Neural cell (in vitro differentiated cells): ENCODE measurements at regions not wholly inside any gene's neighbourhood (a gene's known extent, or its start where the extent isn't known, plus 50 kb on each side); places are given as distances from the start of the nearest gene placed in this dataset.

ENCODE experiments used
- H2AFZ ChIP-seq: fragments of 200-600, 300-800 bp; sonication (generic), shearing (Covaris generic); 2 replicates; pipeline ENCODE4 v1.6.0; 2014; ENCODE audit warnings: low read depth, mild to moderate bottlenecking, antibody characterized with exemption, low read length, moderate library complexity
- H3F3A ChIP-seq: fragments of 200-600 bp; shearing (Covaris generic); 2 replicates; pipeline ENCODE4 v1.6.1; 2016; ENCODE audit warnings: mild to moderate bottlenecking, moderate library complexity, mixed read lengths, antibody characterized with exemption, low read length; ENCODE audit not compliant: insufficient read depth, poor library complexity, severe bottlenecking
- H3K27ac ChIP-seq: fragments of 200-600, 300-800 bp; sonication (generic), shearing (Covaris generic); 2 replicates; pipeline ENCODE4 v1.5.1; 2014; ENCODE audit warnings: mild to moderate bottlenecking, low read length, moderate library complexity
- H3K27me3 ChIP-seq: fragments of 300-800, 200-600 bp; sonication (generic), shearing (Covaris generic); 2 replicates; pipeline ENCODE4 v1.6.0; 2014; ENCODE audit warnings: mild to moderate bottlenecking, low read depth, low read length, moderate library complexity; ENCODE audit not compliant: insufficient read depth
- H3K36me3 ChIP-seq: fragments of 300-800, 200-600 bp; sonication (generic), shearing (Covaris generic); 2 replicates; pipeline ENCODE4 v1.5.1; 2014; ENCODE audit warnings: mild to moderate bottlenecking, antibody characterized with exemption, low read length, moderate library complexity; ENCODE audit not compliant: insufficient read depth
- H3K4me2 ChIP-seq: fragments of 300-800, 200-600 bp; sonication (generic), shearing (Covaris generic); 2 replicates; pipeline ENCODE4 v1.6.0; 2014; ENCODE audit warnings: mild to moderate bottlenecking, low read length
- H3K4me3 ChIP-seq: fragments of 300-800, 200-600 bp; sonication (generic), shearing (Covaris generic); 2 replicates; pipeline ENCODE4 v1.5.1; 2014; ENCODE audit warnings: mild to moderate bottlenecking, low read length, moderate library complexity
- H3K79me2 ChIP-seq: fragments of 200-600 bp; shearing (Covaris generic); replicated peaks from 2 replicates; pipeline ENCODE4 v1.6.0; 2014; ENCODE audit warnings: mild to moderate bottlenecking, low read length, moderate library complexity; ENCODE audit not compliant: insufficient read depth
- H3K9ac ChIP-seq: fragments of 300-800, 200-600 bp; sonication (generic), shearing (Covaris generic); 2 replicates; pipeline ENCODE4 v1.6.1; 2016; ENCODE audit warnings: mild to moderate bottlenecking, low read length, mixed read lengths
- H3K9me2 ChIP-seq: fragments of 200-600 bp; shearing (Covaris generic); 2 replicates; pipeline ENCODE4 v1.6.1; 2016; ENCODE audit warnings: mild to moderate bottlenecking, low read length, mixed read lengths; ENCODE audit not compliant: insufficient read depth
- H3K9me3 ChIP-seq: fragments of 200-600, 300-800 bp; sonication (generic), shearing (Covaris generic); 2 replicates; pipeline ENCODE4 v1.6.1; 2016; ENCODE audit warnings: mild to moderate bottlenecking, mixed run types, low read length, moderate library complexity, mixed read lengths
- H4K20me1 ChIP-seq: fragments of 200-600 bp; shearing (Covaris generic); 2 replicates; pipeline ENCODE4 v1.6.1; 2016; ENCODE audit warnings: mild to moderate bottlenecking, mixed run types; ENCODE audit not compliant: insufficient read depth
- CTCF ChIP-seq: fragments of 450-650 bp; IDR thresholded peaks from 2 replicates; pipeline ENCODE4 v1.5.1; 2014; ENCODE audit warnings: antibody characterized with exemption, mild to moderate bottlenecking, moderate library complexity; ENCODE audit not compliant: poor library complexity, severe bottlenecking
- EP300 ChIP-seq: fragments of 450-650 bp; conservative IDR thresholded peaks from 2 replicates; pipeline ENCODE4 v1.6.1; 2014; ENCODE audit warnings: antibody characterized with exemption, mild to moderate bottlenecking, moderate library complexity; ENCODE audit not compliant: poor library complexity, severe bottlenecking
- EZH2 ChIP-seq: fragments of 200-600, 300-800 bp; shearing (Covaris generic), sonication (generic); IDR thresholded peaks from 2 replicates; pipeline ENCODE4 v1.6.1; 2014; ENCODE audit warnings: antibody characterized with exemption, low read length, borderline replicate concordance, mild to moderate bottlenecking; ENCODE audit not compliant: insufficient read depth, poor library complexity, severe bottlenecking
- MXI1 ChIP-seq: fragments of 450-650 bp; conservative IDR thresholded peaks from 2 replicates; pipeline ENCODE4 v1.6.1; 2014; ENCODE audit warnings: antibody characterized with exemption, mild to moderate bottlenecking; ENCODE audit not compliant: poor library complexity, severe bottlenecking
- POLR2AphosphoS5 ChIP-seq: IDR thresholded peaks from 2 replicates; pipeline ENCODE4 v1.6.1; 2012
- RAD21 ChIP-seq: fragments of 450-650 bp; conservative IDR thresholded peaks from 2 replicates; pipeline ENCODE4 v1.6.1; 2014; ENCODE audit warnings: antibody characterized with exemption, mild to moderate bottlenecking, moderate library complexity
- SMC3 ChIP-seq: fragments of 450-650 bp; conservative IDR thresholded peaks from 2 replicates; pipeline ENCODE4 v1.6.1; 2014; ENCODE audit warnings: antibody characterized with exemption, mild to moderate bottlenecking, moderate library complexity; ENCODE audit not compliant: poor library complexity
- TAF1 ChIP-seq: IDR thresholded peaks from 2 replicates; pipeline ENCODE4 v1.6.1; 2012; ENCODE audit warnings: low read depth
- TF ChIP-seq, protein P1 (sequence below): IDR thresholded peaks from 2 replicates; pipeline ENCODE4 v1.6.1; 2012; ENCODE audit warnings: borderline replicate concordance

GRCh38 chr10:35731828-35732227 lies 89.7 kb upstream of the FZD8 start:
- no peaks in the 10 kb centered on the region for H3K79me2 ChIP-seq
- no peaks in the 10 kb centered on the region for H3K9me2 ChIP-seq
- H3K4me2 ChIP-seq: no peak overlapping the region
- H3K36me3 ChIP-seq: no peaks in the 10 kb centered on the region
- no peak overlapping the region for H3K27ac ChIP-seq
- H4K20me1 ChIP-seq: no peaks in the 10 kb centered on the region
- no peak overlapping the region for H3K4me3 ChIP-seq
- H3K9me3 ChIP-seq: no peaks in the 10 kb centered on the region
- no peak overlapping the region for H3K9ac ChIP-seq
- H3F3A ChIP-seq: no peaks in the 10 kb centered on the region
- no peak overlapping the region for H2AFZ ChIP-seq
- H3K27me3 ChIP-seq: no peaks in the 10 kb centered on the region
- TF ChIP-seq POLR2AphosphoS5: no peak
- TF ChIP-seq RAD21: no peak
- TF ChIP-seq EZH2: no peak
- no peak for TF ChIP-seq TAF1
- no peak for TF ChIP-seq CTCF
- TF ChIP-seq SMC3: no peak
- TF ChIP-seq, protein P1, sequence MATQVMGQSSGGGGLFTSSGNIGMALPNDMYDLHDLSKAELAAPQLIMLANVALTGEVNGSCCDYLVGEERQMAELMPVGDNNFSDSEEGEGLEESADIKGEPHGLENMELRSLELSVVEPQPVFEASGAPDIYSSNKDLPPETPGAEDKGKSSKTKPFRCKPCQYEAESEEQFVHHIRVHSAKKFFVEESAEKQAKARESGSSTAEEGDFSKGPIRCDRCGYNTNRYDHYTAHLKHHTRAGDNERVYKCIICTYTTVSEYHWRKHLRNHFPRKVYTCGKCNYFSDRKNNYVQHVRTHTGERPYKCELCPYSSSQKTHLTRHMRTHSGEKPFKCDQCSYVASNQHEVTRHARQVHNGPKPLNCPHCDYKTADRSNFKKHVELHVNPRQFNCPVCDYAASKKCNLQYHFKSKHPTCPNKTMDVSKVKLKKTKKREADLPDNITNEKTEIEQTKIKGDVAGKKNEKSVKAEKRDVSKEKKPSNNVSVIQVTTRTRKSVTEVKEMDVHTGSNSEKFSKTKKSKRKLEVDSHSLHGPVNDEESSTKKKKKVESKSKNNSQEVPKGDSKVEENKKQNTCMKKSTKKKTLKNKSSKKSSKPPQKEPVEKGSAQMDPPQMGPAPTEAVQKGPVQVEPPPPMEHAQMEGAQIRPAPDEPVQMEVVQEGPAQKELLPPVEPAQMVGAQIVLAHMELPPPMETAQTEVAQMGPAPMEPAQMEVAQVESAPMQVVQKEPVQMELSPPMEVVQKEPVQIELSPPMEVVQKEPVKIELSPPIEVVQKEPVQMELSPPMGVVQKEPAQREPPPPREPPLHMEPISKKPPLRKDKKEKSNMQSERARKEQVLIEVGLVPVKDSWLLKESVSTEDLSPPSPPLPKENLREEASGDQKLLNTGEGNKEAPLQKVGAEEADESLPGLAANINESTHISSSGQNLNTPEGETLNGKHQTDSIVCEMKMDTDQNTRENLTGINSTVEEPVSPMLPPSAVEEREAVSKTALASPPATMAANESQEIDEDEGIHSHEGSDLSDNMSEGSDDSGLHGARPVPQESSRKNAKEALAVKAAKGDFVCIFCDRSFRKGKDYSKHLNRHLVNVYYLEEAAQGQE: no peak
- TF ChIP-seq EP300: no peak
- no peak for TF ChIP-seq MXI1

- no peaks in the 10 kb centered on the region for H3K36me3 ChIP-seq
- TF ChIP-seq, protein P1: no peak
- no peaks in the 10 kb centered on the region for H4K20me1 ChIP-seq
- no peak overlapping the region for H3K4me3 ChIP-seq
- no peaks in the 10 kb centered on the region for H3K27me3 ChIP-seq
- H3F3A ChIP-seq: no peaks in the 10 kb centered on the region
- no peak overlapping the region for H3K27ac ChIP-seq
- H3K4me2 ChIP-seq: no peak overlapping the region
- H3K9me2 ChIP-seq: no peaks in the 10 kb centered on the region
- no peaks in the 10 kb centered on the region for H3K9me3 ChIP-seq
- H3K79me2 ChIP-seq: no peaks in the 10 kb centered on the region
- H3K9ac ChIP-seq: no peak overlapping the region
- H2AFZ ChIP-seq: no peak overlapping the region
These were observed 86.2 kb upstream of the FZD8 start for GRCh38 chr10:35728341-35728740.
